Breast epithelium (tissue), 4 donors: ENCODE measurements at regions not wholly inside any gene's neighbourhood (a gene's known extent, or its start where the extent isn't known, plus 50 kb on each side); places are given as distances from the start of the nearest gene placed in this dataset.

ENCODE experiments used
- DNase-seq, 2 donors: peaks; one replicate each; pipeline ENCODE4 v3.0.0-alpha.2; 2019; ENCODE audit warnings: low spot score in 2 of 2
- H3K27ac ChIP-seq, 2 donors: fragments of 200-600 bp; sonication (generic) in 1 of 2; one replicate each; pipeline ENCODE4 v1.5.1; 2016 to 2019; ENCODE audit warnings: mild to moderate bottlenecking in 1 of 2
- H3K27me3 ChIP-seq, 2 donors: fragments of 200-600 bp; sonication (generic) in 1 of 2; one replicate each; pipeline versions ENCODE4 v1.5.1 to v1.6.0; 2017 to 2019; ENCODE audit warnings: control low read depth in 1 of 2, mild to moderate bottlenecking in 1 of 2
- H3K36me3 ChIP-seq: fragments of 200-600 bp; one replicate; pipeline ENCODE4 v1.5.1; 2019
- H3K4me1 ChIP-seq, 2 donors: fragments of 200-600 bp; sonication (generic); one replicate each; pipeline ENCODE4 v1.5.1; 2016 to 2019; ENCODE audit warnings: control low read depth in 1 of 2
- H3K4me3 ChIP-seq, 3 donors: fragments of 200-600 bp; sonication (generic); 1 replicate in 2 of 3; 2 replicates in 1 of 3; pipeline ENCODE4 v1.5.1; 2016 to 2019; ENCODE audit warnings: mild to moderate bottlenecking in 3 of 3, moderate library complexity in 2 of 3
- H3K9me3 ChIP-seq, 2 donors: fragments of 200-600 bp; sonication (generic) in 1 of 2; one replicate each; pipeline ENCODE4 v1.5.1; 2016 to 2019; ENCODE audit warnings: control low read depth in 1 of 2
- POLR2A ChIP-seq: fragments of 450-650 bp; IDR thresholded peaks from one replicate; pipeline ENCODE4 v1.6.1; 2016; ENCODE audit warnings: antibody characterized with exemption, mild to moderate bottlenecking, moderate library complexity
- POLR2AphosphoS5 ChIP-seq, 3 donors: sonication (generic); formaldehyde crosslinking; IDR thresholded peaks; one replicate each; pipeline ENCODE4 v1.6.1; 2017; ENCODE audit warnings: antibody characterized with exemption in 3 of 3
- intact Hi-C: fragments of 100-400 bp; cut with DNase I; formaldehyde crosslinking; loops from one replicate; pipeline ENCODE4 v1.15.1; 2023; ENCODE audit warnings: low total_unique reads
- TF ChIP-seq, protein P1 (sequence below), 3 donors: fragments of 450-650 bp; IDR thresholded peaks; one replicate each; pipeline ENCODE4 v1.5.1; 2016 to 2017; ENCODE audit warnings: antibody characterized with exemption in 3 of 3, mild to moderate bottlenecking in 3 of 3, moderate library complexity in 3 of 3

- no peaks in the 10 kb centered on the region for H3K27me3 ChIP-seq
- intact Hi-C loops: no loop called here
- DNase-seq: no peak
- no peak overlapping the region for H3K4me3 ChIP-seq
- H3K9me3 ChIP-seq: no peaks in the 10 kb centered on the region
- H3K4me1 ChIP-seq: no peaks in the 10 kb centered on the region
- TF ChIP-seq POLR2A (no peak), POLR2AphosphoS5 (IDR thresholded peaks at IDR 0.05) (no peak)
- TF ChIP-seq, protein P1, sequence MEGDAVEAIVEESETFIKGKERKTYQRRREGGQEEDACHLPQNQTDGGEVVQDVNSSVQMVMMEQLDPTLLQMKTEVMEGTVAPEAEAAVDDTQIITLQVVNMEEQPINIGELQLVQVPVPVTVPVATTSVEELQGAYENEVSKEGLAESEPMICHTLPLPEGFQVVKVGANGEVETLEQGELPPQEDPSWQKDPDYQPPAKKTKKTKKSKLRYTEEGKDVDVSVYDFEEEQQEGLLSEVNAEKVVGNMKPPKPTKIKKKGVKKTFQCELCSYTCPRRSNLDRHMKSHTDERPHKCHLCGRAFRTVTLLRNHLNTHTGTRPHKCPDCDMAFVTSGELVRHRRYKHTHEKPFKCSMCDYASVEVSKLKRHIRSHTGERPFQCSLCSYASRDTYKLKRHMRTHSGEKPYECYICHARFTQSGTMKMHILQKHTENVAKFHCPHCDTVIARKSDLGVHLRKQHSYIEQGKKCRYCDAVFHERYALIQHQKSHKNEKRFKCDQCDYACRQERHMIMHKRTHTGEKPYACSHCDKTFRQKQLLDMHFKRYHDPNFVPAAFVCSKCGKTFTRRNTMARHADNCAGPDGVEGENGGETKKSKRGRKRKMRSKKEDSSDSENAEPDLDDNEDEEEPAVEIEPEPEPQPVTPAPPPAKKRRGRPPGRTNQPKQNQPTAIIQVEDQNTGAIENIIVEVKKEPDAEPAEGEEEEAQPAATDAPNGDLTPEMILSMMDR (IDR thresholded peaks at IDR 0.05): no peak
- H3K36me3 ChIP-seq: no peaks in the 10 kb centered on the region
- no peak overlapping the region for H3K27ac ChIP-seq
Measured at GRCh38 chr9:95650720-95651119, 133.9 kb upstream of the PTCH1 start.

DNA sequence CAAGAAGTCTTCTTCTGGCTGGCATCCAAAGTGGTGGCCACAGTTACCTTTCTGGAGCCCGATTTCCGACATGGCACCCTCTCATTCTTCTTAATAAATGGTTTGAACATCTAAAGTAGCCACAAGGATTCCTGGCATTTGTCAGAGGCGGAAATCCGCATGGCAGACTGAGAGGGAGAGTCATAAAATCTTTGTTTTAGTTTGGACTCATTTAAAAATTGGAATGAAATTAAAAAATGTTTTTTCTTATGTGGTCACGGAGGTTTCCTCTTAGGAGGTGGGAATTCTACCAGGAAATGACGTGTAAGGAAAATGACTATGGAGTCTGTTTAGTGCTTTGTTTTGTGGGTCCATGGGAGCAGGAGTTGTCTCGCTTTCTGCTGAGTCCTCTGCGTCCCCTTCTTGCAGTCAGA lies 133.0 kb upstream of the PTCH1 start:
- no peaks in the 10 kb centered on the region for H3K27me3 ChIP-seq
- H3K9me3 ChIP-seq: no peaks in the 10 kb centered on the region
- peak overlapping the region in 2 of 3 donors; percentile 35 to 50 for H3K4me3 ChIP-seq
- H3K4me1 ChIP-seq: no peaks in the 10 kb centered on the region
- H3K36me3 ChIP-seq: no peaks in the 10 kb centered on the region
- peak in 1 of 2 donors; percentile 71 for DNase-seq
- peak overlapping the region; percentile 67 to 69 for H3K27ac ChIP-seq
- intact Hi-C loops: no loop called here
- TF ChIP-seq POLR2A (no peak), POLR2AphosphoS5 (IDR thresholded peaks at IDR 0.05) (no peak)
- TF ChIP-seq, protein P1 (IDR thresholded peaks at IDR 0.05): no peak

DNA sequence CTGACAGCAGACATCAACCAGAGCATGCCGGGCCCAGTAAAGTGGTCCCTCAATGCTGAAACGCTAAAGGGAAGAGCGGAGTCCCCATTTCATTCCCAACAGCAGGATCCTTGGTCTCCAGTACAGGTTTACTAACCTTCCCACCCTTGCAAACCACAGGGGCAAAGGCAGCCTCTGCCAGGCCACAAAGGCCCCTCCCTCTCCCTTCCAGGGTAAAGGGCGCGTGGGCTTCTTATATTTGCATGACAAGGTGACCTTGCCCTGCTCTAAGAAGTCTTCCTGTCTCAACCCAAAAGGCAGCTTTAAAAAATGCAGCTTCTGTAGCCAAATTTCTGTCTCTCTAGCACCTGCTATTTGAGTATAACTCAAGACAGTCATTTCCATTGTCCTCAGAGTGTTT lies 131.5 kb upstream of the PTCH1 start:
- TF ChIP-seq POLR2AphosphoS5 (IDR thresholded peaks at IDR 0.05) (no peak), POLR2A (no peak)
- TF ChIP-seq, protein P1 (IDR thresholded peaks at IDR 0.05): no peak
- H3K36me3 ChIP-seq: no peaks in the 10 kb centered on the region
- no peaks in the 10 kb centered on the region for H3K4me1 ChIP-seq
- H3K9me3 ChIP-seq: no peaks in the 10 kb centered on the region
- no peak for DNase-seq
- no peak overlapping the region for H3K27ac ChIP-seq
- no peak overlapping the region for H3K4me3 ChIP-seq
- no peaks in the 10 kb centered on the region for H3K27me3 ChIP-seq
- intact Hi-C loops: no loop called here

- intact Hi-C loops: no loop called here
- Histone ChIP-seq H3K9me3 (no peaks in the 10 kb centered on the region), H3K36me3 (no peaks in the 10 kb centered on the region), H3K4me3 (no peak overlapping the region), H3K27me3 (no peaks in the 10 kb centered on the region), H3K27ac (no peak overlapping the region), H3K4me1 (no peaks in the 10 kb centered on the region)
- DNase-seq: no peak
- TF ChIP-seq POLR2AphosphoS5 (IDR thresholded peaks at IDR 0.05) (no peak), POLR2A (no peak)
- TF ChIP-seq, protein P1 (IDR thresholded peaks at IDR 0.05): no peak
Measured at GRCh38 chr9:95645992-95646391, 129.2 kb upstream of the PTCH1 start.

- H3K4me3 ChIP-seq: no peak overlapping the region
- no peaks in the 10 kb centered on the region for H3K27me3 ChIP-seq
- no peak for TF ChIP-seq POLR2A
- H3K4me1 ChIP-seq: no peaks in the 10 kb centered on the region
- no peaks in the 10 kb centered on the region for H3K36me3 ChIP-seq
- no peaks in the 10 kb centered on the region for H3K9me3 ChIP-seq
- intact Hi-C loops: no loop called here
- DNase-seq: no peak
- no peak overlapping the region for H3K27ac ChIP-seq
Measured at GRCh38 chr9:95645579-95645978, 128.8 kb upstream of the PTCH1 start.

DNA sequence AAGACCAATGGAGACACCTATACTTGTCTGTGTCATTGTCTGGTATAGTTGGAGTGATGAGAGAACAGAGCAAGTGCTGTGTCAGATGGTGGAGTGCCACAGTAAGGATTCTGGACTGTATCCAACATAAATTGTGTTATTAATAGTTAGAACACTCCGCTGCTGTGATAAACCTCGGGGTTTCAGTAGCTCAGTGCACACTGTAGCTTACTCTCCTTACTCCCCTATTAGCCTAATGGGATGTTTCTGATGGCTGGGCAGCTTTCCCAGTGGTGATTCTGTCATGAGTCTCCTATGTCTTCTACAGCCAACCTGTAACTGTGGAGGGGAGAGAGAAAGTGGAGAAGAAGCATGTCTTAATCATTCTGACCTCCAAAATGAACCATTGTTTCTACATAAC lies 127.6 kb upstream of the PTCH1 start:
- no peak for DNase-seq
- Histone ChIP-seq H3K4me3 (no peak overlapping the region), H3K27ac (no peak overlapping the region), H3K4me1 (no peaks in the 10 kb centered on the region), H3K9me3 (no peaks in the 10 kb centered on the region), H3K36me3 (no peaks in the 10 kb centered on the region), H3K27me3 (no peaks in the 10 kb centered on the region)
- intact Hi-C loops: no loop called here
- TF ChIP-seq, protein P1 (IDR thresholded peaks at IDR 0.05): no peak
- TF ChIP-seq POLR2A: no peak
